LHCN-M2 (cell line): ENCODE measurements at regions not wholly inside any gene's neighbourhood (a gene's known extent, or its start where the extent isn't known, plus 50 kb on each side); places are given as distances from the start of the nearest gene placed in this dataset.

Experiments
- DNase-seq: peaks from one replicate; pipeline ENCODE4 v3.0.0-alpha.2; 2012; ENCODE audit warnings: low read depth

GRCh38 chr10:2981361-2981801 lies 86.0 kb upstream of the PFKP start:
- no peak for DNase-seq

GRCh38 chr10:2980791-2981360 lies 86.5 kb upstream of the PFKP start:
- DNase-seq: peak; percentile 50

- DNase-seq: peak; percentile 12
Observed at GRCh38 chr10:2980116-2980515, 87.2 kb upstream of the PFKP start.

GRCh38 chr10:2979306-2979705 lies 88.0 kb upstream of the PFKP start:
- DNase-seq: no peak

- no peak for DNase-seq
Observed at GRCh38 chr10:2978574-2979273, 88.6 kb upstream of the PFKP start.

- DNase-seq: peak; percentile 48
Observed at GRCh38 chr10:2978111-2978510, 89.2 kb upstream of the PFKP start.

- no peak for DNase-seq
Observed at GRCh38 chr10:2974503-2975207, 92.7 kb upstream of the PFKP start.

GRCh38 chr10:2974083-2974482 lies 93.3 kb upstream of the PFKP start:
- DNase-seq: no peak

- no peak for DNase-seq
Observed at GRCh38 chr10:2972810-2973209, 94.5 kb upstream of the PFKP start.

- DNase-seq: peak; percentile 73
Observed at GRCh38 chr10:2972216-2972615, 95.1 kb upstream of the PFKP start.

- DNase-seq: no peak
Observed at GRCh38 chr10:2970190-2970823, 97.0 kb upstream of the PFKP start.

GRCh38 chr10:2968401-2969058 lies 98.8 kb upstream of the PFKP start:
- DNase-seq: peak; percentile 80

GRCh38 chr10:2966134-2966533 lies 101.2 kb upstream of the PFKP start:
- no peak for DNase-seq

GRCh38 chr10:2964632-2965296 lies 102.6 kb upstream of the PFKP start:
- no peak for DNase-seq

GRCh38 chr10:2963889-2964631 lies 103.3 kb upstream of the PFKP start:
- DNase-seq: no peak

GRCh38 chr10:2962194-2962593 lies 105.2 kb upstream of the PFKP start:
- no peak for DNase-seq

GRCh38 chr10:2958659-2959058 lies 108.7 kb upstream of the PFKP start:
- no peak for DNase-seq

GRCh38 chr10:2957785-2958184 lies 109.6 kb upstream of the PFKP start:
- no peak for DNase-seq

- DNase-seq: no peak
Observed at GRCh38 chr10:2955064-2955463, 112.3 kb upstream of the PFKP start.

- DNase-seq: no peak
Observed at GRCh38 chr10:2953495-2953894, 113.9 kb upstream of the PFKP start.
